GM12891 (cell line): ENCODE measurements at regions not wholly inside any gene's neighbourhood (a gene's known extent, or its start where the extent isn't known, plus 50 kb on each side); places are given as distances from the start of the nearest gene placed in this dataset.

Source experiments
- PAX5 ChIP-seq: IDR thresholded peaks from 2 replicates; pipeline ENCODE4 v1.6.1; 2011; ENCODE audit warnings: low read length, moderate library complexity, mild to moderate bottlenecking; ENCODE audit not compliant: insufficient read depth, severe bottlenecking
- POLR2A ChIP-seq: IDR thresholded peaks from 2 replicates; pipeline ENCODE4 v1.6.1; 2011; ENCODE audit warnings: low read depth, low read length, control low read depth
- POLR2AphosphoS5 ChIP-seq: IDR thresholded peaks from 2 replicates; pipeline ENCODE4 v1.6.1; 2011; ENCODE audit warnings: low read depth, low read length, control low read depth
- POU2F2 ChIP-seq: IDR thresholded peaks from 2 replicates; pipeline ENCODE4 v1.6.1; 2011; ENCODE audit warnings: low read depth, mild to moderate bottlenecking, control low read depth, low read length, moderate library complexity
- SPI1 ChIP-seq: IDR thresholded peaks from 2 replicates; pipeline ENCODE4 v1.6.1; 2011; ENCODE audit warnings: low read depth, low read length, control low read depth
- TAF1 ChIP-seq: IDR thresholded peaks from 2 replicates; pipeline ENCODE4 v1.6.1; 2011; ENCODE audit warnings: low read depth, low read length, control low read depth

- TF ChIP-seq POLR2A = no peak
- no peak for TF ChIP-seq POLR2AphosphoS5
- TF ChIP-seq POU2F2 = no peak
- TF ChIP-seq TAF1 = no peak
- TF ChIP-seq SPI1 = no peak
- no peak for TF ChIP-seq PAX5
Measured at GRCh38 chr1:186571771-186572170, 108.5 kb downstream of the PTGS2 start.
